CD4-positive, alpha-beta T cell (primary cell): ENCODE measurements at regions not wholly inside any gene's neighbourhood (a gene's known extent, or its start where the extent isn't known, plus 50 kb on each side); places are given as distances from the start of the nearest gene placed in this dataset.

Experiments used
- ATAC-seq: fragments of 200-7000 bp; cut with Tn5 transposase; one replicate; pipeline ENCODE4 v1.10.0; 2022; ENCODE audit warnings: mild to moderate bottlenecking; ENCODE audit not compliant: poor library complexity
- CTCF ChIA-PET: fragments of 350-600 bp; sonication (Branson Sonifier 250); formaldehyde crosslinking; loops from one replicate; lab custom pipeline; 2021; ENCODE audit warnings: antibody characterized with exemption, inconsistent platforms; lab: Charles Lee
- POLR2A ChIA-PET: fragments of 350-600 bp; sonication (Branson Sonifier 250); formaldehyde crosslinking; loops from one replicate; lab custom pipeline; 2021; ENCODE audit warnings: antibody characterized with exemption, inconsistent platforms; lab: Charles Lee
- DNase-seq, 14 experiments: peaks; one replicate each; pipeline ENCODE4 v3.0.0-alpha.2; 2013 to 2020; ENCODE audit warnings: mixed read lengths in 2 of 14
- H3K27ac ChIP-seq, 2 donors: one replicate each; pipeline versions ENCODE4 v1.5.1 to v1.7.0; 2013; ENCODE audit warnings: low read length in 2 of 2, low read depth in 1 of 2, mild to moderate bottlenecking in 1 of 2
- H3K27me3 ChIP-seq, 2 experiments: 1 replicate in 1 of 2; 2 replicates in 1 of 2; pipeline versions ENCODE4 v1.6.1 to v1.7.0; 2013; ENCODE audit warnings: low read length in 2 of 2, control low read depth in 1 of 2, mild to moderate bottlenecking in 1 of 2, moderate library complexity in 1 of 2; ENCODE audit not compliant: insufficient read depth in 2 of 2, control insufficient read depth in 1 of 2
- H3K36me3 ChIP-seq: one replicate; pipeline ENCODE4 v1.6.1; 2013; ENCODE audit warnings: low read length, control low read depth; ENCODE audit not compliant: insufficient read depth
- H3K4me1 ChIP-seq: one replicate; pipeline ENCODE4 v1.6.1; 2013; ENCODE audit warnings: low read length, control low read depth; ENCODE audit not compliant: insufficient read depth
- H3K4me3 ChIP-seq: one replicate; pipeline ENCODE4 v1.5.1; 2013; ENCODE audit warnings: mild to moderate bottlenecking, low read length, moderate library complexity
- H3K9me3 ChIP-seq, 2 experiments: 1 replicate in 1 of 2; 2 replicates in 1 of 2; pipeline versions ENCODE4 v1.6.1 to v1.7.0; 2013; ENCODE audit warnings: low read length in 2 of 2, mild to moderate bottlenecking in 2 of 2, control low read depth in 1 of 2, moderate library complexity in 1 of 2; ENCODE audit not compliant: control insufficient read depth in 1 of 2, insufficient read depth in 1 of 2
- H3K27ac Mint-ChIP-seq: one replicate; pipeline ENCODE4 v1.8.0; 2020; ENCODE audit warnings: mixed read lengths
- H3K27me3 Mint-ChIP-seq: one replicate; pipeline ENCODE4 v1.8.0; 2021; ENCODE audit warnings: mixed read lengths
- H3K36me3 Mint-ChIP-seq: one replicate; pipeline ENCODE4 v1.8.0; 2021; ENCODE audit warnings: low read depth, mixed read lengths
- H3K4me1 Mint-ChIP-seq: one replicate; pipeline ENCODE4 v1.8.0; 2021; ENCODE audit warnings: low read depth, mixed read lengths
- H3K4me3 Mint-ChIP-seq: one replicate; pipeline ENCODE4 v1.8.0; 2020; ENCODE audit warnings: mild to moderate bottlenecking, mixed read lengths
- H3K9me3 Mint-ChIP-seq: one replicate; pipeline ENCODE4 v1.8.0; 2020; ENCODE audit warnings: mixed read lengths
- intact Hi-C, 2 experiments: fragments of 100-400 bp; cut with DNase I in 1 of 2; cut with micrococcal nuclease in 1 of 2; formaldehyde crosslinking; loops; one replicate each; pipeline versions ENCODE4 v1.15.1 to v1.9.0; 2023 to 2025; cut with DNase I, micrococcal nuclease
- TF ChIP-seq, protein P1 (sequence below): fragments of 200-600 bp; IDR thresholded peaks from one replicate; pipeline ENCODE4 v1.8.0; 2022; ENCODE audit warnings: antibody characterized with exemption, mild to moderate bottlenecking

GRCh38 chr6:47094241-47094925 is 52.3 kb upstream of the ADGRF1 start:
- no peaks in the 10 kb centered on the region for H3K27me3 ChIP-seq
- TF ChIP-seq, protein P1, sequence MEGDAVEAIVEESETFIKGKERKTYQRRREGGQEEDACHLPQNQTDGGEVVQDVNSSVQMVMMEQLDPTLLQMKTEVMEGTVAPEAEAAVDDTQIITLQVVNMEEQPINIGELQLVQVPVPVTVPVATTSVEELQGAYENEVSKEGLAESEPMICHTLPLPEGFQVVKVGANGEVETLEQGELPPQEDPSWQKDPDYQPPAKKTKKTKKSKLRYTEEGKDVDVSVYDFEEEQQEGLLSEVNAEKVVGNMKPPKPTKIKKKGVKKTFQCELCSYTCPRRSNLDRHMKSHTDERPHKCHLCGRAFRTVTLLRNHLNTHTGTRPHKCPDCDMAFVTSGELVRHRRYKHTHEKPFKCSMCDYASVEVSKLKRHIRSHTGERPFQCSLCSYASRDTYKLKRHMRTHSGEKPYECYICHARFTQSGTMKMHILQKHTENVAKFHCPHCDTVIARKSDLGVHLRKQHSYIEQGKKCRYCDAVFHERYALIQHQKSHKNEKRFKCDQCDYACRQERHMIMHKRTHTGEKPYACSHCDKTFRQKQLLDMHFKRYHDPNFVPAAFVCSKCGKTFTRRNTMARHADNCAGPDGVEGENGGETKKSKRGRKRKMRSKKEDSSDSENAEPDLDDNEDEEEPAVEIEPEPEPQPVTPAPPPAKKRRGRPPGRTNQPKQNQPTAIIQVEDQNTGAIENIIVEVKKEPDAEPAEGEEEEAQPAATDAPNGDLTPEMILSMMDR, result no peak
- no peaks in the 10 kb centered on the region for H3K36me3 Mint-ChIP-seq
- H3K36me3 ChIP-seq, result no peaks in the 10 kb centered on the region
- no peaks in the 10 kb centered on the region for H3K9me3 Mint-ChIP-seq
- intact Hi-C loops, result no loop called here
- DNase-seq (no peak), ATAC-seq (no peak)
- H3K4me3 ChIP-seq, result no peak overlapping the region
- no peaks in the 10 kb centered on the region for H3K4me1 Mint-ChIP-seq
- H3K27ac Mint-ChIP-seq, result no peak overlapping the region
- H3K27me3 Mint-ChIP-seq, result no peaks in the 10 kb centered on the region
- H3K9me3 ChIP-seq, result no peaks in the 10 kb centered on the region
- H3K27ac ChIP-seq, result no peak overlapping the region
- no peak overlapping the region for H3K4me3 Mint-ChIP-seq
- ChIA-PET CTCF (no interaction called here), POLR2A (no interaction called here)
- H3K4me1 ChIP-seq, result no peaks in the 10 kb centered on the region

DNA sequence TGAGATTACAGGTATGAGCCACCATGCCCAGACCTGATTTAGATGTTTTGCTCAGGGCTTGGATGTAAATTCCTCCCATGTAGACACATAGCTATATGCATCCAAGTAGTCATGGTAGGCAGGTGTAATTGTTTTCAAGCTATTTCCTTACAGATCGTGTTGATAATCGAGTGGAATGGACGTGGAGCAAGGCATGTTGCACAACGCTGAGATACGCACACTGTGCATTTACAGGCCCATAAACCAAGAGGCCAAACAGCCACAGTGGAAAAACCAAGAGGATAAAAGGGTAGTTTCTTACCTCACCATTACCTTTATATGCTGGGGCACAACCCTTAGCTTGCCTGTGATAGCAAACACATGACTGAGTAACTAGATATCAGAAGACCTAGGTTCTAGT is 51.0 kb upstream of the ADGRF1 start:
- Mint-ChIP-seq H3K36me3 (no peaks in the 10 kb centered on the region), H3K27ac (no peak overlapping the region), H3K9me3 (no peaks in the 10 kb centered on the region), H3K4me3 (no peak overlapping the region), H3K4me1 (no peaks in the 10 kb centered on the region), H3K27me3 (no peaks in the 10 kb centered on the region)
- no peak overlapping the region for H3K27ac ChIP-seq
- H3K36me3 ChIP-seq, result no peaks in the 10 kb centered on the region
- ATAC-seq (no peak), DNase-seq (no peak)
- no peaks in the 10 kb centered on the region for H3K27me3 ChIP-seq
- no peaks in the 10 kb centered on the region for H3K4me1 ChIP-seq
- intact Hi-C loops, result no loop called here
- ChIA-PET CTCF (no interaction called here), POLR2A (no interaction called here)
- no peak overlapping the region for H3K4me3 ChIP-seq
- TF ChIP-seq, protein P1, result no peak
- H3K9me3 ChIP-seq, result no peaks in the 10 kb centered on the region

- ChIA-PET POLR2A (no interaction called here), CTCF (no interaction called here)
- no peaks in the 10 kb centered on the region for H3K4me1 Mint-ChIP-seq
- H3K27me3 Mint-ChIP-seq, result no peaks in the 10 kb centered on the region
- Histone ChIP-seq H3K4me1 (no peaks in the 10 kb centered on the region), H3K36me3 (no peaks in the 10 kb centered on the region), H3K27ac (no peak overlapping the region), H3K9me3 (no peaks in the 10 kb centered on the region), H3K4me3 (no peak overlapping the region), H3K27me3 (no peaks in the 10 kb centered on the region)
- TF ChIP-seq, protein P1, result no peak
- DNase-seq (no peak), ATAC-seq (no peak)
- H3K36me3 Mint-ChIP-seq, result no peaks in the 10 kb centered on the region
- intact Hi-C loops, result no loop called here
- no peaks in the 10 kb centered on the region for H3K9me3 Mint-ChIP-seq
- no peak overlapping the region for H3K4me3 Mint-ChIP-seq
- H3K27ac Mint-ChIP-seq, result no peak overlapping the region
These were observed 49.9 kb upstream of the ADGRF1 start for GRCh38 chr6:47091886-47092668.
